Calu3 (cell line): ENCODE measurements at regions not wholly inside any gene's neighbourhood (a gene's known extent, or its start where the extent isn't known, plus 50 kb on each side); places are given as distances from the start of the nearest gene placed in this dataset.
"Not testable (repeated sequence)": the region's sequence is repeated elsewhere in the genome, so short reads cannot be mapped to it uniquely, and the experiment has no call there.

ENCODE experiments used
- BruUV-seq: library from RNA; stranded (reverse); fragments of 400-500 nt; replicated peaks from 2 replicates; lab custom pipeline; 2021; lab: Mats Ljungman, UMichigan
- CTCF ChIA-PET: fragments of 300-600 bp; sonication (Branson Sonifier 250); formaldehyde crosslinking; loops from one replicate; lab custom pipeline; 2022; ENCODE audit warnings: antibody characterized with exemption; lab: Charles Lee
- DNase-seq: peaks from one replicate; pipeline ENCODE4 v3.0.0; 2022
- H3K27ac Mint-ChIP-seq: one replicate; pipeline ENCODE4 v1.8.0; 2022; ENCODE audit warnings: mixed read lengths; ENCODE audit not compliant: unreplicated experiment
- H3K27me3 Mint-ChIP-seq: one replicate; pipeline ENCODE4 v1.8.0; 2022; ENCODE audit warnings: mixed read lengths; ENCODE audit not compliant: unreplicated experiment
- H3K36me3 Mint-ChIP-seq: one replicate; pipeline ENCODE4 v1.8.0; 2022; ENCODE audit warnings: mild to moderate bottlenecking, moderate library complexity, mixed read lengths; ENCODE audit not compliant: insufficient read depth, unreplicated experiment
- H3K4me1 Mint-ChIP-seq: one replicate; pipeline ENCODE4 v1.8.0; 2022; ENCODE audit warnings: mild to moderate bottlenecking, low read depth, mixed read lengths; ENCODE audit not compliant: unreplicated experiment
- H3K4me3 Mint-ChIP-seq: one replicate; pipeline ENCODE4 v1.8.0; 2022; ENCODE audit warnings: mild to moderate bottlenecking, low read depth, moderate library complexity, mixed read lengths; ENCODE audit not compliant: unreplicated experiment
- H3K9me3 Mint-ChIP-seq: one replicate; pipeline ENCODE4 v1.8.0; 2022; ENCODE audit warnings: low read depth, mixed read lengths; ENCODE audit not compliant: unreplicated experiment
- CTCF ChIP-seq: fragments of 200-600 bp; IDR thresholded peaks from one replicate; pipeline ENCODE4 v1.8.0; 2022; ENCODE audit warnings: antibody characterized with exemption; ENCODE audit not compliant: unreplicated experiment
- intact Hi-C: fragments of 100-400 bp; cut with micrococcal nuclease; formaldehyde crosslinking; loops from one replicate; pipeline ENCODE4 v1.10.0; 2022; ENCODE audit not compliant: unreplicated experiment

GRCh38 chr18:78505851-78506461, 473.7 kb upstream of the SALL3 start:
- no peak overlapping the region for H3K27ac Mint-ChIP-seq
- CTCF ChIA-PET = no interaction called here
- no peak for DNase-seq
- no TSS peak for BruUV-seq
- no peak for TF ChIP-seq CTCF
- no peaks in the 10 kb centered on the region for H3K36me3 Mint-ChIP-seq
- no peak overlapping the region for H3K4me3 Mint-ChIP-seq
- no peaks in the 10 kb centered on the region for H3K27me3 Mint-ChIP-seq
- H3K4me1 Mint-ChIP-seq = no peaks in the 10 kb centered on the region
- peaks cover 14% of the 10 kb centered on the region for H3K9me3 Mint-ChIP-seq
- intact Hi-C loops = no loop called here

GRCh38 chr18:78507217-78507616, 472.4 kb upstream of the SALL3 start:
- intact Hi-C loops = no loop called here
- H3K27ac Mint-ChIP-seq = no peak overlapping the region
- no peaks in the 10 kb centered on the region for H3K27me3 Mint-ChIP-seq

GRCh38 chr18:78508228-78508824, 471.3 kb upstream of the SALL3 start:
- H3K27ac Mint-ChIP-seq, H3K27me3 Mint-ChIP-seq, H3K36me3 Mint-ChIP-seq, intact Hi-C loops, BruUV-seq, CTCF ChIA-PET, H3K4me3 Mint-ChIP-seq, H3K4me1 Mint-ChIP-seq, DNase-seq: not testable (repeated sequence)
- peaks cover 14% of the 10 kb centered on the region for H3K9me3 Mint-ChIP-seq

More at GRCh38 chr18:78507217-78507616, 472.4 kb upstream of the SALL3 start:
- H3K9me3 Mint-ChIP-seq = peaks cover 14% of the 10 kb centered on the region
- H3K4me3 Mint-ChIP-seq = no peak overlapping the region
- no peak for DNase-seq
- H3K4me1 Mint-ChIP-seq = no peaks in the 10 kb centered on the region
- H3K36me3 Mint-ChIP-seq = no peaks in the 10 kb centered on the region
- TF ChIP-seq CTCF = no peak
- BruUV-seq = no TSS peak
- CTCF ChIA-PET = no interaction called here

GRCh38 chr18:78510091-78510490, 469.5 kb upstream of the SALL3 start:
- Mint-ChIP-seq H3K4me3 (no peak overlapping the region), H3K36me3 (no peaks in the 10 kb centered on the region), H3K27me3 (no peaks in the 10 kb centered on the region), H3K9me3 (peaks cover 14% of the 10 kb centered on the region), H3K27ac (no peak overlapping the region), H3K4me1 (no peaks in the 10 kb centered on the region)
- intact Hi-C loops = no loop called here
- no peak for DNase-seq
- BruUV-seq = no TSS peak
- no peak for TF ChIP-seq CTCF
- CTCF ChIA-PET = no interaction called here

- Mint-ChIP-seq H3K9me3 (peaks cover 14% of the 10 kb centered on the region), H3K4me1 (no peaks in the 10 kb centered on the region), H3K36me3 (no peaks in the 10 kb centered on the region), H3K27ac (no peak overlapping the region), H3K27me3 (no peaks in the 10 kb centered on the region), H3K4me3 (no peak overlapping the region)
- no peak for TF ChIP-seq CTCF
- CTCF ChIA-PET = no interaction called here
- DNase-seq = no peak
- BruUV-seq = no TSS peak
- intact Hi-C loops = no loop called here
These were observed 469.0 kb upstream of the SALL3 start for GRCh38 chr18:78510636-78511035.
